Astrocyte (in vitro differentiated cells and primary cell): ENCODE measurements at regions not wholly inside any gene's neighbourhood (a gene's known extent, or its start where the extent isn't known, plus 50 kb on each side); places are given as distances from the start of the nearest gene placed in this dataset.

ENCODE experiments used
- DNase-seq: peaks from one replicate; pipeline ENCODE4 v3.0.0-alpha.2; 2010; ENCODE audit warnings: low read depth
- FAIRE-seq: peaks from 2 replicates; lab custom pipeline; 2011; peaks lifted over from hg19 to GRCh38; lab: Jason Lieb, UNC
- H2AFZ ChIP-seq: 2 replicates; pipeline ENCODE4 v1.6.0; 2012; ENCODE audit warnings: low read depth, low read length, inconsistent platforms
- H3K27ac ChIP-seq: 2 replicates; pipeline ENCODE4 v1.5.1; 2011; ENCODE audit warnings: low read depth, low read length, inconsistent platforms
- H3K27me3 ChIP-seq: 2 replicates; pipeline ENCODE4 v1.6.0; 2011; ENCODE audit warnings: low read length, inconsistent platforms; ENCODE audit not compliant: insufficient read depth
- H3K36me3 ChIP-seq: 2 replicates; pipeline ENCODE4 v1.5.1; 2011; ENCODE audit warnings: low read length, inconsistent platforms; ENCODE audit not compliant: insufficient read depth
- H3K4me1 ChIP-seq: 2 replicates; pipeline ENCODE4 v1.5.1; 2011; ENCODE audit warnings: low read length, inconsistent platforms; ENCODE audit not compliant: insufficient read depth
- H3K4me2 ChIP-seq: 2 replicates; pipeline ENCODE4 v1.6.0; 2012; ENCODE audit warnings: low read length, inconsistent platforms
- H3K4me3 ChIP-seq: 2 replicates; pipeline ENCODE4 v1.5.1; 2011; ENCODE audit warnings: low read depth, mild to moderate bottlenecking, low read length, inconsistent platforms; ENCODE audit not compliant: insufficient read depth
- H3K79me2 ChIP-seq: 2 replicates; pipeline ENCODE4 v1.6.0; 2012; ENCODE audit warnings: mild to moderate bottlenecking, low read length, inconsistent platforms; ENCODE audit not compliant: insufficient read depth
- H3K9ac ChIP-seq: 2 replicates; pipeline ENCODE4 v1.6.0; 2012; ENCODE audit warnings: mild to moderate bottlenecking, low read length, inconsistent platforms
- H3K9me3 ChIP-seq: 2 replicates; pipeline ENCODE4 v1.5.1; 2012; ENCODE audit warnings: low read depth, mild to moderate bottlenecking, low read length, inconsistent platforms; ENCODE audit not compliant: insufficient read depth
- H4K20me1 ChIP-seq: 2 replicates; pipeline ENCODE4 v1.6.0; 2012; ENCODE audit warnings: low read length, inconsistent platforms; ENCODE audit not compliant: insufficient read depth
- H3K27ac Mint-ChIP-seq: one replicate; pipeline ENCODE4 v1.8.0; 2021; ENCODE audit warnings: mild to moderate bottlenecking, mixed read lengths; ENCODE audit not compliant: unreplicated experiment
- H3K27me3 Mint-ChIP-seq: one replicate; pipeline ENCODE4 v1.8.0; 2021; ENCODE audit warnings: low read depth, mixed read lengths; ENCODE audit not compliant: unreplicated experiment
- H3K36me3 Mint-ChIP-seq: one replicate; pipeline ENCODE4 v1.8.0; 2021; ENCODE audit warnings: low read depth, mixed read lengths; ENCODE audit not compliant: unreplicated experiment
- H3K4me1 Mint-ChIP-seq: one replicate; pipeline ENCODE4 v1.8.0; 2021; ENCODE audit warnings: low read depth, mixed read lengths; ENCODE audit not compliant: unreplicated experiment
- H3K4me3 Mint-ChIP-seq: one replicate; pipeline ENCODE4 v1.8.0; 2021; ENCODE audit warnings: mild to moderate bottlenecking, moderate library complexity, mixed read lengths; ENCODE audit not compliant: unreplicated experiment
- H3K9me3 Mint-ChIP-seq: one replicate; pipeline ENCODE4 v1.8.0; 2021; ENCODE audit warnings: mild to moderate bottlenecking, mixed read lengths; ENCODE audit not compliant: unreplicated experiment
- EZH2 ChIP-seq: IDR thresholded peaks from 2 replicates; pipeline ENCODE4 v1.6.1; 2012; ENCODE audit warnings: mild to moderate bottlenecking, low read length, inconsistent platforms; ENCODE audit not compliant: insufficient read depth
- TF ChIP-seq, protein P1 (sequence below): IDR thresholded peaks from 2 replicates; pipeline ENCODE4 v1.5.1; 2011; ENCODE audit warnings: low read depth, mild to moderate bottlenecking, inconsistent platforms, low read length, moderate library complexity; ENCODE audit not compliant: insufficient read depth

DNA sequence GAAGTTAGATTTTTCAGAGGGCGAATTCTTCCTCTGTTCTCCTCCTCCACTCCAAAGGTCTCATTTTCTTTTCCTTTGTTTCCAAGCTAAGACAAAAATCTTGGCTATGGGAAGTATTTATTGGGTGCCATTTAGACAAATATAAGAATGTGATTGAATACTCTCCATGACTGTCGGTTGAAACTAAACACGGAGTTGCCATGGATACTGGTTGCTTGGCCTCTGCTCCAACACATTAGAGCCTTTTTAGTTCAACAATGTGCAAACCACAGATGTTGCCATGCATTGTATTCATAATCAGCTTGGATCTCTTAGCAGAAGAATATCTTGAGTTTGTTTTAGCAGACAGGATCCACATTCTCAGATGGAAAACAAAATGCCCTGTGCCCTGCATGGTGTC lies 366.5 kb upstream of the LCORL start:
- Mint-ChIP-seq H3K27ac (no peak overlapping the region), H3K27me3 (no peaks in the 10 kb centered on the region), H3K4me3 (no peak overlapping the region), H3K4me1 (peaks cover 6% of the 10 kb centered on the region), H3K9me3 (no peaks in the 10 kb centered on the region), H3K36me3 (no peaks in the 10 kb centered on the region)
- no peaks in the 10 kb centered on the region for H3K4me1 ChIP-seq
- no peak overlapping the region for H3K4me2 ChIP-seq
- no peaks in the 10 kb centered on the region for H3K79me2 ChIP-seq
- no peaks in the 10 kb centered on the region for H3K27me3 ChIP-seq
- no peak overlapping the region for H3K4me3 ChIP-seq
- no peak overlapping the region for H3K27ac ChIP-seq
- TF ChIP-seq EZH2: no peak
- TF ChIP-seq, protein P1, sequence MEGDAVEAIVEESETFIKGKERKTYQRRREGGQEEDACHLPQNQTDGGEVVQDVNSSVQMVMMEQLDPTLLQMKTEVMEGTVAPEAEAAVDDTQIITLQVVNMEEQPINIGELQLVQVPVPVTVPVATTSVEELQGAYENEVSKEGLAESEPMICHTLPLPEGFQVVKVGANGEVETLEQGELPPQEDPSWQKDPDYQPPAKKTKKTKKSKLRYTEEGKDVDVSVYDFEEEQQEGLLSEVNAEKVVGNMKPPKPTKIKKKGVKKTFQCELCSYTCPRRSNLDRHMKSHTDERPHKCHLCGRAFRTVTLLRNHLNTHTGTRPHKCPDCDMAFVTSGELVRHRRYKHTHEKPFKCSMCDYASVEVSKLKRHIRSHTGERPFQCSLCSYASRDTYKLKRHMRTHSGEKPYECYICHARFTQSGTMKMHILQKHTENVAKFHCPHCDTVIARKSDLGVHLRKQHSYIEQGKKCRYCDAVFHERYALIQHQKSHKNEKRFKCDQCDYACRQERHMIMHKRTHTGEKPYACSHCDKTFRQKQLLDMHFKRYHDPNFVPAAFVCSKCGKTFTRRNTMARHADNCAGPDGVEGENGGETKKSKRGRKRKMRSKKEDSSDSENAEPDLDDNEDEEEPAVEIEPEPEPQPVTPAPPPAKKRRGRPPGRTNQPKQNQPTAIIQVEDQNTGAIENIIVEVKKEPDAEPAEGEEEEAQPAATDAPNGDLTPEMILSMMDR: no peak
- FAIRE-seq (no peak), DNase-seq (no peak)
- no peaks in the 10 kb centered on the region for H3K36me3 ChIP-seq
- no peaks in the 10 kb centered on the region for H3K9me3 ChIP-seq
- H2AFZ ChIP-seq: no peak overlapping the region
- no peak overlapping the region for H3K9ac ChIP-seq
- H4K20me1 ChIP-seq: no peaks in the 10 kb centered on the region

DNA sequence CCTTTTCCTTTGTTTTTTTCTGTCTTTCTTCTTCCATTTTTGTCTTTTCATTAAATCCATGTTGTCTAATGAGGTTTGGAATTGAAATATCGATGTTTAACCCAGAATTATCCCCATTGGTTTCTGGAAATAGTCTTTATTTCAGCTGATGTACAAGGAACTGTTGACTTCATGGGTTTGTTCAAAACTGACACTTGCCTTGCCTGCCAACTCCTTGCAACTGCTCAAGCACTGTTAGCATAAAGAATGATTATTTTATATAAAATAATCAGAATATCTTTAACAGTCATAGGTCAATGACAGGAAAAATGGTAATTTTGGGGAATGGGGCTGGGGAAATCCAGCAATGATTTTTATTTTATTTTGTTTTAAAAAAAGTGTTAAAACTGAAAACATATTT lies 359.6 kb upstream of the LCORL start:
- no peak for TF ChIP-seq EZH2
- TF ChIP-seq, protein P1: no peak
- H3K36me3 ChIP-seq: no peaks in the 10 kb centered on the region
- no peak overlapping the region for H2AFZ ChIP-seq
- Mint-ChIP-seq H3K4me3 (no peak overlapping the region), H3K9me3 (peaks cover 2% of the 10 kb centered on the region), H3K27ac (no peak overlapping the region), H3K27me3 (no peaks in the 10 kb centered on the region), H3K36me3 (no peaks in the 10 kb centered on the region), H3K4me1 (no peaks in the 10 kb centered on the region)
- no peaks in the 10 kb centered on the region for H3K9me3 ChIP-seq
- H3K4me3 ChIP-seq: no peak overlapping the region
- no peaks in the 10 kb centered on the region for H3K79me2 ChIP-seq
- no peak overlapping the region for H3K9ac ChIP-seq
- no peak overlapping the region for H3K27ac ChIP-seq
- DNase-seq (no peak), FAIRE-seq (no peak)
- H4K20me1 ChIP-seq: no peaks in the 10 kb centered on the region
- no peak overlapping the region for H3K4me2 ChIP-seq
- H3K4me1 ChIP-seq: no peaks in the 10 kb centered on the region
- H3K27me3 ChIP-seq: no peaks in the 10 kb centered on the region

GRCh38 chr4:18369561-18369960 lies 348.0 kb upstream of the LCORL start:
- Histone ChIP-seq H3K79me2 (no peaks in the 10 kb centered on the region), H3K9ac (no peak overlapping the region), H3K36me3 (no peaks in the 10 kb centered on the region), H3K27me3 (no peaks in the 10 kb centered on the region), H3K4me3 (no peak overlapping the region), H2AFZ (no peak overlapping the region), H3K4me1 (no peaks in the 10 kb centered on the region), H3K4me2 (no peak overlapping the region), H4K20me1 (no peaks in the 10 kb centered on the region), H3K27ac (no peak overlapping the region), H3K9me3 (no peaks in the 10 kb centered on the region)
- no peaks in the 10 kb centered on the region for H3K27me3 Mint-ChIP-seq
- no peak for FAIRE-seq
- H3K4me3 Mint-ChIP-seq: no peak overlapping the region
- H3K36me3 Mint-ChIP-seq: no peaks in the 10 kb centered on the region
- TF ChIP-seq, protein P1: no peak
- no peak for TF ChIP-seq EZH2
- H3K27ac Mint-ChIP-seq: no peak overlapping the region
- DNase-seq: no peak
- no peaks in the 10 kb centered on the region for H3K9me3 Mint-ChIP-seq
- H3K4me1 Mint-ChIP-seq: no peaks in the 10 kb centered on the region
